ENCODE measurements at regions not wholly inside any gene's neighbourhood (a gene's known extent, or its start where the extent isn't known, plus 50 kb on each side); places are given as distances from the start of the nearest gene placed in this dataset.
"Not testable (repeated sequence)": the region's sequence is repeated elsewhere in the genome, so short reads cannot be mapped to it uniquely, and the experiment has no call there.

- no peaks in the 10 kb centered on the region for H3K36me3 ChIP-seq (ENCODE audit: low read depth)
- no peak overlapping the region for H3K4me2 ChIP-seq
- no peaks in the 10 kb centered on the region for H3K9me2 ChIP-seq (ENCODE audit: insufficient read depth)
- intact Hi-C loops (cut with micrococcal nuclease; ENCODE audit: unreplicated experiment), result no loop called here
- TF ChIP-seq EZH2 (IDR thresholded peaks at IDR 0.05; ENCODE audit: low read depth), result no peak
- no peak for TF ChIP-seq CTCF (conservative IDR thresholded peaks at IDR 0.05)
- DNase-seq, result no peak
- peaks cover 28% of the 10 kb centered on the region for H3K27me3 ChIP-seq (ENCODE audit: insufficient read depth, low read depth)
- POLR2A ChIA-PET (ENCODE audit: unreplicated experiment), result no interaction called here
- H3K9me3 ChIP-seq (ENCODE audit: insufficient read depth, low read depth), result no peaks in the 10 kb centered on the region
- no peak overlapping the region for H3K4me3 ChIP-seq
- no peaks in the 10 kb centered on the region for H3K4me1 ChIP-seq (replicated peaks; ENCODE audit: insufficient read depth)
- CTCF ChIA-PET, result no interaction called here
- no TSS peak for BruUV-seq (replicated peaks)
- H3K27ac ChIP-seq, result no peak overlapping the region
- no peaks in the 10 kb centered on the region for H3F3A ChIP-seq (ENCODE audit: insufficient read depth, low read depth)
- H3K79me2 ChIP-seq (ENCODE audit: low read depth), result no peaks in the 10 kb centered on the region
- H4K20me1 ChIP-seq (ENCODE audit: insufficient read depth), result no peaks in the 10 kb centered on the region
- H2AFZ ChIP-seq, result no peak overlapping the region
These were observed 441.8 kb upstream of the DEFB115 start for GRCh38 chr20:30815577-30816181.

GRCh38 chr20:30816182-30816645 is 441.2 kb upstream of the DEFB115 start:
- no peak for DNase-seq
- CTCF ChIA-PET, result no interaction called here

GRCh38 chr20:30821615-30822014 is 435.8 kb upstream of the DEFB115 start:
- DNase-seq; intact Hi-C loops (cut with micrococcal nuclease; ENCODE audit: unreplicated experiment); H4K20me1 ChIP-seq (ENCODE audit: insufficient read depth); H3K27me3 ChIP-seq (ENCODE audit: insufficient read depth, low read depth); BruUV-seq (replicated peaks); H3K9me2 ChIP-seq (ENCODE audit: insufficient read depth); H3K9me3 ChIP-seq (ENCODE audit: insufficient read depth, low read depth); POLR2A ChIA-PET (ENCODE audit: unreplicated experiment); H3K4me3 ChIP-seq; H3F3A ChIP-seq (ENCODE audit: insufficient read depth, low read depth); H3K36me3 ChIP-seq (ENCODE audit: low read depth); H3K27ac ChIP-seq; H3K4me2 ChIP-seq; H3K79me2 ChIP-seq (ENCODE audit: low read depth); H2AFZ ChIP-seq; H3K4me1 ChIP-seq (replicated peaks; ENCODE audit: insufficient read depth); CTCF ChIA-PET: not testable (repeated sequence)

More at GRCh38 chr20:30816182-30816645, 441.2 kb upstream of the DEFB115 start:
- no peaks in the 10 kb centered on the region for H3K9me3 ChIP-seq (ENCODE audit: insufficient read depth, low read depth)
- no peak overlapping the region for H3K27ac ChIP-seq
- H3K4me3 ChIP-seq, result no peak overlapping the region
- H3K4me2 ChIP-seq, result no peak overlapping the region
- H3K79me2 ChIP-seq (ENCODE audit: low read depth), result no peaks in the 10 kb centered on the region
- TF ChIP-seq CTCF (conservative IDR thresholded peaks at IDR 0.05), result no peak
- no peaks in the 10 kb centered on the region for H3K36me3 ChIP-seq (ENCODE audit: low read depth)
- H4K20me1 ChIP-seq (ENCODE audit: insufficient read depth), result no peaks in the 10 kb centered on the region
- POLR2A ChIA-PET (ENCODE audit: unreplicated experiment), result no interaction called here
- intact Hi-C loops (cut with micrococcal nuclease; ENCODE audit: unreplicated experiment), result no loop called here
- H3K4me1 ChIP-seq (replicated peaks; ENCODE audit: insufficient read depth), result no peaks in the 10 kb centered on the region
- H2AFZ ChIP-seq, result no peak overlapping the region
- H3K9me2 ChIP-seq (ENCODE audit: insufficient read depth), result no peaks in the 10 kb centered on the region
- no peaks in the 10 kb centered on the region for H3F3A ChIP-seq (ENCODE audit: insufficient read depth, low read depth)
- no TSS peak for BruUV-seq (replicated peaks)
- H3K27me3 ChIP-seq (ENCODE audit: insufficient read depth, low read depth), result peaks cover 28% of the 10 kb centered on the region

- H3K79me2 ChIP-seq (ENCODE audit: low read depth); H3K36me3 ChIP-seq (ENCODE audit: low read depth); H3K27ac ChIP-seq; H3K4me2 ChIP-seq; H3K9me2 ChIP-seq (ENCODE audit: insufficient read depth); H4K20me1 ChIP-seq (ENCODE audit: insufficient read depth); DNase-seq; H3F3A ChIP-seq (ENCODE audit: insufficient read depth, low read depth); H2AFZ ChIP-seq; H3K27me3 ChIP-seq (ENCODE audit: insufficient read depth, low read depth); intact Hi-C loops (cut with micrococcal nuclease; ENCODE audit: unreplicated experiment); H3K4me1 ChIP-seq (replicated peaks; ENCODE audit: insufficient read depth); H3K9me3 ChIP-seq (ENCODE audit: insufficient read depth, low read depth); CTCF ChIA-PET; BruUV-seq (replicated peaks); H3K4me3 ChIP-seq: not testable (repeated sequence)
- POLR2A ChIA-PET (ENCODE audit: unreplicated experiment), result interaction anchor here (0.6 kb wide), 1 partner anchor 1089 kb away, joined by 3 read pairs; no protein-coding TSS in a partner anchor
These were observed 432.8 kb upstream of the DEFB115 start for GRCh38 chr20:30824666-30825065.

- intact Hi-C loops (cut with micrococcal nuclease; ENCODE audit: unreplicated experiment); H2AFZ ChIP-seq; POLR2A ChIA-PET (ENCODE audit: unreplicated experiment); H3K79me2 ChIP-seq (ENCODE audit: low read depth); H3K4me1 ChIP-seq (replicated peaks; ENCODE audit: insufficient read depth); CTCF ChIA-PET; BruUV-seq (replicated peaks); H3K9me2 ChIP-seq (ENCODE audit: insufficient read depth); H3K4me2 ChIP-seq; H3K36me3 ChIP-seq (ENCODE audit: low read depth); H3F3A ChIP-seq (ENCODE audit: insufficient read depth, low read depth); H3K27ac ChIP-seq; H4K20me1 ChIP-seq (ENCODE audit: insufficient read depth); H3K4me3 ChIP-seq; DNase-seq; H3K9me3 ChIP-seq (ENCODE audit: insufficient read depth, low read depth): not testable (repeated sequence)
- H3K27me3 ChIP-seq (ENCODE audit: insufficient read depth, low read depth), result peaks cover 16% of the 10 kb centered on the region; the same call in 1 of the 2 replicates
These were observed 411.5 kb upstream of the DEFB115 start for GRCh38 chr20:30845923-30846322.

- H3K27me3 ChIP-seq (ENCODE audit: insufficient read depth, low read depth), result peaks cover 37% of the 10 kb centered on the region
- H4K20me1 ChIP-seq (ENCODE audit: insufficient read depth); H3K9me2 ChIP-seq (ENCODE audit: insufficient read depth); H3K79me2 ChIP-seq (ENCODE audit: low read depth); H3K36me3 ChIP-seq (ENCODE audit: low read depth); H3K27ac ChIP-seq; H3K4me2 ChIP-seq; H3F3A ChIP-seq (ENCODE audit: insufficient read depth, low read depth); H3K4me3 ChIP-seq; BruUV-seq (replicated peaks); intact Hi-C loops (cut with micrococcal nuclease; ENCODE audit: unreplicated experiment); H3K4me1 ChIP-seq (replicated peaks; ENCODE audit: insufficient read depth); DNase-seq; CTCF ChIA-PET; H2AFZ ChIP-seq; H3K9me3 ChIP-seq (ENCODE audit: insufficient read depth, low read depth); POLR2A ChIA-PET (ENCODE audit: unreplicated experiment): not testable (repeated sequence)
These were observed 389.2 kb upstream of the DEFB115 start for GRCh38 chr20:30868271-30868670.

All from PC-9 (cell line).